PC-3 (cell line): ENCODE measurements at regions not wholly inside any gene's neighbourhood (a gene's known extent, or its start where the extent isn't known, plus 50 kb on each side); places are given as distances from the start of the nearest gene placed in this dataset.
A peak's percentile ranks its signal among the peaks of the same experiment; 100 is the strongest.
"Not testable (repeated sequence)": the region's sequence is repeated elsewhere in the genome, so short reads cannot be mapped to it uniquely, and the experiment has no call there.

Experiments used
- ATAC-seq: fragments of 200-7000 bp; cut with Tn5 transposase; 2 replicates; pipeline ENCODE4 v1.9.1; 2020; ENCODE audit warnings: mild to moderate bottlenecking, moderate library complexity
- BruUV-seq: library from RNA; stranded (reverse); fragments of 400-500 nt; replicated peaks from 2 replicates; lab custom pipeline; 2021; lab: Mats Ljungman, UMichigan
- CTCF ChIA-PET: fragments of 300-600 bp; sonication (Branson Sonifier 250); formaldehyde crosslinking; loops from one replicate; lab custom pipeline; 2022; ENCODE audit warnings: antibody characterized with exemption; lab: Charles Lee
- POLR2A ChIA-PET: fragments of 300-600 bp; sonication (Branson Sonifier 250); formaldehyde crosslinking; loops from one replicate; lab custom pipeline; 2022; ENCODE audit warnings: antibody characterized with exemption; ENCODE audit not compliant: unreplicated experiment; lab: Charles Lee
- DNase-seq: peaks from one replicate; pipeline ENCODE4 v3.0.0-alpha.2; 2015
- H2AFZ ChIP-seq: fragments of 300-600 bp; sonication (generic); 2 replicates; pipeline ENCODE4 v1.6.0; 2016; ENCODE audit warnings: antibody characterized with exemption, low read length
- H3F3A ChIP-seq: fragments of 300-600 bp; sonication (generic); one replicate; pipeline ENCODE4 v1.6.0; 2017; ENCODE audit warnings: antibody characterized with exemption, low read length, control low read depth, mild to moderate bottlenecking; ENCODE audit not compliant: unreplicated experiment
- H3K27ac ChIP-seq: fragments of 300-600 bp; sonication (generic); 2 replicates; pipeline ENCODE4 v1.5.1; 2016; ENCODE audit warnings: mild to moderate bottlenecking, low read length
- H3K27me3 ChIP-seq: fragments of 300-600 bp; sonication (generic); 2 replicates; pipeline ENCODE4 v1.6.1; 2016; ENCODE audit warnings: low read length, mixed read lengths
- H3K36me3 ChIP-seq: fragments of 300-600 bp; sonication (generic); 2 replicates; pipeline ENCODE4 v1.6.1; 2016; ENCODE audit warnings: low read depth, mixed run types, low read length, mixed read lengths
- H3K4me1 ChIP-seq: fragments of 300-600 bp; sonication (generic); 2 replicates; pipeline ENCODE4 v1.5.1; 2016; ENCODE audit warnings: low read length; ENCODE audit not compliant: insufficient read depth
- H3K4me2 ChIP-seq: fragments of 300-600 bp; sonication (generic); 2 replicates; pipeline ENCODE4 v1.6.0; 2016; ENCODE audit warnings: low read length
- H3K4me3 ChIP-seq: fragments of 300-600 bp; sonication (generic); 2 replicates; pipeline ENCODE4 v1.5.1; 2016; ENCODE audit warnings: mild to moderate bottlenecking, low read length, mixed read lengths
- H3K79me2 ChIP-seq: fragments of 300-600 bp; sonication (generic); 2 replicates; pipeline ENCODE4 v1.6.1; 2017; ENCODE audit warnings: low read length, mixed read lengths
- H3K9ac ChIP-seq: fragments of 300-600 bp; sonication (generic); 2 replicates; pipeline ENCODE4 v1.6.0; 2016; ENCODE audit warnings: mild to moderate bottlenecking, low read length
- H3K9me2 ChIP-seq: fragments of 300-600 bp; sonication (generic); replicated peaks from 2 replicates; pipeline ENCODE4 v1.6.1; 2016; ENCODE audit warnings: mixed run types, low read length, mixed read lengths
- H3K9me3 ChIP-seq: fragments of 300-600 bp; sonication (generic); 2 replicates; pipeline ENCODE4 v1.6.1; 2016; ENCODE audit warnings: low read length, mixed read lengths
- H4K20me1 ChIP-seq: fragments of 300-600 bp; sonication (generic); 2 replicates; pipeline ENCODE4 v1.6.1; 2016; ENCODE audit warnings: low read length, mixed read lengths
- CTCF ChIP-seq: fragments of 300-600 bp; sonication (generic); conservative IDR thresholded peaks from 2 replicates; pipeline ENCODE4 v1.5.1; 2017; ENCODE audit warnings: antibody characterized with exemption, low read depth, mild to moderate bottlenecking, low read length
- EZH2 ChIP-seq: fragments of 300-600 bp; sonication (generic); IDR thresholded peaks from one replicate; pipeline ENCODE4 v1.6.1; 2017; ENCODE audit warnings: antibody characterized with exemption, mild to moderate bottlenecking, low read length; ENCODE audit not compliant: unreplicated experiment
- EZH2phosphoT487 ChIP-seq: fragments of 300-600 bp; sonication (generic); IDR thresholded peaks from 2 replicates; pipeline ENCODE4 v1.6.1; 2018; ENCODE audit warnings: mild to moderate bottlenecking, antibody characterized with exemption, low read length, borderline replicate concordance
- intact Hi-C: fragments of 100-400 bp; cut with micrococcal nuclease; formaldehyde crosslinking; loops from 2 replicates; pipeline ENCODE4 v1.9.0; 2023

GRCh38 chr6:88428068-88428467, 261.9 kb upstream of the CNR1 start:
- POLR2A ChIA-PET: no interaction called here
- Histone ChIP-seq H2AFZ (no peak overlapping the region), H3K4me3 (no peak overlapping the region), H3K9ac (no peak overlapping the region), H3K27me3 (peaks cover 17% of the 10 kb centered on the region), H3F3A (no peaks in the 10 kb centered on the region), H3K4me2 (no peak overlapping the region), H3K27ac (no peak overlapping the region), H3K9me2 (no peaks in the 10 kb centered on the region), H3K9me3 (no peaks in the 10 kb centered on the region), H3K4me1 (no peaks in the 10 kb centered on the region), H4K20me1 (no peaks in the 10 kb centered on the region), H3K79me2 (no peaks in the 10 kb centered on the region), H3K36me3 (no peaks in the 10 kb centered on the region)
- no peak for TF ChIP-seq EZH2
- no peak for TF ChIP-seq CTCF
- no peak for TF ChIP-seq EZH2phosphoT487
- intact Hi-C loops: no loop called here
- no TSS peak for BruUV-seq
- CTCF ChIA-PET: no interaction called here
- DNase-seq: no peak
- ATAC-seq: no peak

- no TSS peak for BruUV-seq
- ChIA-PET POLR2A (no interaction called here), CTCF (no interaction called here)
- Histone ChIP-seq H3K9me2 (no peaks in the 10 kb centered on the region), H3K27me3 (peaks cover 15% of the 10 kb centered on the region), H3K4me2 (no peak overlapping the region), H3K4me1 (no peaks in the 10 kb centered on the region), H3K36me3 (no peaks in the 10 kb centered on the region), H3F3A (no peaks in the 10 kb centered on the region), H3K9ac (no peak overlapping the region), H3K27ac (no peak overlapping the region), H2AFZ (no peak overlapping the region), H3K9me3 (no peaks in the 10 kb centered on the region), H3K79me2 (no peaks in the 10 kb centered on the region), H3K4me3 (no peak overlapping the region), H4K20me1 (no peaks in the 10 kb centered on the region)
- TF ChIP-seq EZH2phosphoT487 (no peak), EZH2 (no peak), CTCF (no peak)
- DNase-seq (no peak), ATAC-seq (no peak)
- intact Hi-C loops: no loop called here
Measured at GRCh38 chr6:88426005-88426404, 259.9 kb upstream of the CNR1 start.

- no peaks in the 10 kb centered on the region for H3K4me1 ChIP-seq
- intact Hi-C loops: no loop called here
- no peaks in the 10 kb centered on the region for H3K36me3 ChIP-seq
- H2AFZ ChIP-seq: no peak overlapping the region
- H3K4me3 ChIP-seq: no peak overlapping the region
- ChIA-PET POLR2A (no interaction called here), CTCF (no interaction called here)
- DNase-seq: peak; percentile 7
- H3K79me2 ChIP-seq: no peaks in the 10 kb centered on the region
- no peak overlapping the region for H3K27ac ChIP-seq
- H3K9me3 ChIP-seq: no peaks in the 10 kb centered on the region
- no peaks in the 10 kb centered on the region for H3F3A ChIP-seq
- H3K4me2 ChIP-seq: no peak overlapping the region
- 0 out of 2 replicates have a peak, but pooled peaks have one; percentile 27 for TF ChIP-seq CTCF
- TF ChIP-seq EZH2: no peak
- TF ChIP-seq EZH2phosphoT487: no peak
- no peak for ATAC-seq
- peaks cover 15% of the 10 kb centered on the region for H3K27me3 ChIP-seq
- no TSS peak for BruUV-seq
- H3K9ac ChIP-seq: no peak overlapping the region
- no peaks in the 10 kb centered on the region for H3K9me2 ChIP-seq
- H4K20me1 ChIP-seq: no peaks in the 10 kb centered on the region
Measured at GRCh38 chr6:88422831-88423230, 256.7 kb upstream of the CNR1 start.

GRCh38 chr6:88420967-88421488, 254.9 kb upstream of the CNR1 start:
- H3K4me2 ChIP-seq, H3K36me3 ChIP-seq, H3K79me2 ChIP-seq, H3F3A ChIP-seq, ATAC-seq, H3K4me1 ChIP-seq, BruUV-seq, intact Hi-C loops, H4K20me1 ChIP-seq, H3K9ac ChIP-seq, H3K27ac ChIP-seq, H3K9me3 ChIP-seq, DNase-seq, H3K9me2 ChIP-seq, H3K4me3 ChIP-seq, POLR2A ChIA-PET, CTCF ChIA-PET, H2AFZ ChIP-seq: not testable (repeated sequence)
- H3K27me3 ChIP-seq: peaks cover 15% of the 10 kb centered on the region
